Upper lobe of left lung (tissue), 4 donors: ENCODE measurements at regions not wholly inside any gene's neighbourhood (a gene's known extent, or its start where the extent isn't known, plus 50 kb on each side); places are given as distances from the start of the nearest gene placed in this dataset.

Experiments
- CTCF ChIP-seq, 6 experiments: fragments of 450-650 bp in 4 of 6; fragments of 200-600 bp in 2 of 6; sonication (generic) in 2 of 6; IDR thresholded peaks; one replicate each; pipeline ENCODE4 v1.5.1; 2016 to 2019; ENCODE audit warnings: antibody characterized with exemption in 6 of 6
- EP300 ChIP-seq, 4 donors: sonication (generic); formaldehyde crosslinking; IDR thresholded peaks; one replicate each; pipeline ENCODE4 v1.5.1; 2017; ENCODE audit warnings: antibody characterized with exemption in 4 of 4, control low read depth in 2 of 4
- POLR2A ChIP-seq, 4 donors: fragments of 450-650 bp; IDR thresholded peaks; one replicate each; pipeline ENCODE4 v1.5.1; 2016 to 2017; ENCODE audit warnings: antibody characterized with exemption in 4 of 4, mild to moderate bottlenecking in 2 of 4

DNA sequence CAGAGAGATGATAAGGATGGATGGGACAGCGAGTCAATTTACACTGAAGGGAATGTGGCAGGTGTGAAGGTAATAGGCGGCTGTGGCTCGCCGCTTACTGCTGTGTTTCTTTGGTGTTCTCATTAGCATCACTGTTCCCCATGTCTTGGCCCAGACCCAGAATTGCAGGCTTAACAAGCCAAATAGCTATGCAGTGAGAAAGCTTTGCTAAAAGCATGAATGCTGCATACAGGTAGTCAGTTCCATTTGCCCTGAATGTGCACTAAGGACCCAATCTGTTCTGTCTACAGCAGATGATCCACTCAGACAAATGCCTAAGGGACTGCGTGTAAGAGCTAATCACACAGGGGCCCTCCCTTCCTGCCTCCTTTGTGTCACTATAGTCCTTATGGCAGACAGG, 262.6 kb downstream of the DCDC2C start:
- TF ChIP-seq POLR2A (IDR thresholded peaks at IDR 0.05): no peak
- TF ChIP-seq EP300 (IDR thresholded peaks at IDR 0.05): no peak
- TF ChIP-seq CTCF (IDR thresholded peaks at IDR 0.05): no peak
